ENCODE measurements at regions not wholly inside any gene's neighbourhood (a gene's known extent, or its start where the extent isn't known, plus 50 kb on each side); places are given as distances from the start of the nearest gene placed in this dataset.

GRCh38 chr11:111091321-111091938 is 154.1 kb upstream of the POU2AF2 start:
- no peak for DNase-seq

DNA sequence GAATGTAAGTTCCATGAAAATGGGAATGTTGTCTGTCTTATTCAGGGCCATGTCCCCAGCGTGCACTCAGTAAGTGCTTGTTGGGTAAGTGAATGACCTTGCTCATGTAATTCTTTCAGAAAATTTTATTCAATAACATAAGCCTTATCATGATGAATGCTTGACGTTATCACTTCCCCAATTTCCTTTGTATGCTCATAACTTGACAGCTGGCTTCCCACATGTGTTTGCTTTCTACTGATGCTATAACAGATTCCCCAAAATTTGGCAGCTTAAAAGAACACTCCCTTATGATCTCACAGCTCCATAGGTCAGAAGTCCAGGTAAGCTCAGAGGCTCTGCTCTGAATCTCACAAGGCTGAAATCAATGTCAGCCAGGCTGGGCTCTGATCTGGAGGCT is 155.8 kb upstream of the POU2AF2 start:
- no peak for DNase-seq

- DNase-seq: no peak
Measured at GRCh38 chr11:111088847-111089355, 156.6 kb upstream of the POU2AF2 start.

GRCh38 chr11:111086058-111086457 is 159.5 kb upstream of the POU2AF2 start:
- no peak for DNase-seq

DNA sequence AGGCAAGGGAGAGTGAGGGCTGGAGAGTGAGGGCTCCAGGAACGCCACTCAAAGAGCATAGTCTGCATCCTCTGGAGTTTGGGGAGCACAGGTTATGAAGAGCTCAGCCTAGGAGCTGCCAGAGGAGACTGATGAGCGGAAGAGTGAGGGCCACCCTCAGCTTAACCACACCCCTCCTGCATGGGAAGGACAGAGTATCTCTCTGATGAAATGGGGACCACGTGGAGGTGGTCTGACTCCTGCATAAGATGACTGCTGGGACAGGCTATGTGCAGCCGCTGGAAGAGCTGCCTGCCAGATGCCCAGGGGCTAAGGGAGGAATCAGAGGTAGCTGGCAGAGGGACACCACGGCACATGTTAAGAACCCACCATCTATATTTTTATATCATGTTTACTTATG is 162.9 kb upstream of the POU2AF2 start:
- no peak for DNase-seq

DNA sequence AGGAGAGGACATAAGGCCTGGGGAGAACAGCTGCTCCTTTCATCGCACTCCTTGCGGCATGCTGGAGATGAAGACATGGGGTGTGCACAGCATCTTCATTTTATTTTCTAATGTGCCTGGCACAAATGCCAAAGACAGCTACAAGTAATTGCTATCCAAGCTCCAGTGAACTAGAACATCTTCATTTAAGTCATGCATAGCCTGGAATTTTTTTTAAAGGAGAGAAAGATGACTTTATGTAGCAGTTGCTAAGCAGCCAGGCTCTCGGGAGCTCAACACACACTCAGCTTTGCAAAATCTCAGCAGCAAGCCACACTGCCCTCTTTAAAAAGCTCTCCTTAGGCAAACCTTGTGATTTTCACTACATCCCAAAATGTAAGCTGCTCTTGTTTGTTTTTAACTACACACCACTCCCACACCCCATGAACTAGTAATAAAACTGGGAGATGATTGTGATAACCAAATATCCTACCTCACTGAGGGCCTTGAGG is 164.5 kb upstream of the POU2AF2 start:
- peak; percentile 24 to 68 for DNase-seq

DNA sequence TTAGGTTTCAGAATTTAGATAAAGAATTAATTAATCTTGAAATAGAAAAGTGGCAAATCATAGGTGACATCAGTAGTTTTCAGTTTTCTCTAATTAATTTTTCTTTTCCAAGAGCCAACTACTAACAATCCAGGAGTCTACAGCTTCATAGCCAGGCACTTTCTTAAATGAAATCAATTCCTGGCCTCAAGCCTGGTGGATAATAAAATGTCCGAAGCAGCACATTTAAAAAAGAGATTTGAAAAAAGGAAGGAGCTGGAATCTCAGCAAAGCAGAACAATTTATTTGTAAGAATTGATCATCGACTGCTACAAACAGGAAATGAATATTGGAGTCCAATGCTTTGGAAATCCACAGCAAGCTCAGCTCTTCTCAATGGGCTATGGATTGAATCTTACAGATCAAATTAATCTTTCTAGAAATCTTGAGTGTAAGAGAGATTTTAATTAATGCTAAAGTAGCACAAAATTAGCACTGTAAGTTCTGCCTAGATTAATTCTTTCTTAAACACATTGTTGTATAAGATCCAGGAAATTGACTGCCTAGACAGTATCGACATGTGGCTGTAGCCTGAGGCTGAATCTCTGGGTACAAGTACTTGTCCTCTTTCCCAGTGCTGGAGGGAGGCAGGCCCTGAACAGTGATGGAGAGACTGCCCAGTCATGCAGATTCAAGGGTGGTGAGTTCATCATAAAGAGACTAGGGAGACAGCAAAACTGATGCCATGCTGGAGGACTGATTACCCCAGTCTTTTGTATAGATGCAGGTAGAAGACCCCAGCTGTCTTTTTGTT is 167.8 kb upstream of the POU2AF2 start:
- no peak for DNase-seq

GRCh38 chr11:111069066-111069465 is 176.5 kb upstream of the POU2AF2 start:
- DNase-seq: no peak

- no peak for DNase-seq
Measured at GRCh38 chr11:111067994-111068393, 177.5 kb upstream of the POU2AF2 start.

DNA sequence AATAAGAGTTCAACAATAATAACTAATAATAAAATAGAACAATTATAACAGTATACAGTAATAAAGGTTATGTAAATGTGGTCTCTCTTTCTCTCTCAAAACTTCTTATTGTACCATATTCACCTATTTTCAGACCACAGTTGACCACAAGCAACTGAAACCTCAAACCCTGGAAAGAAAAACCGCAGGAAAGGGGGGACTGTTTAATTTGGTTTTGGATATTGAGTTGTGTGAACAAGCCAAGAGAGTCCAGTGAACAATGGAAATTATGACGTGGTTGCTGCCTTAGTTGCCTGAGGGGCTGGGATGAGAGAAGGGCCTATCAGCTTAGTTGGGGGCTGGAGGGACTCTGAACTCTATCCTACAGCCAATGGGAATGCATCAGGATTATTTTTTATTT is 178.7 kb upstream of the POU2AF2 start:
- DNase-seq: no peak

DNA sequence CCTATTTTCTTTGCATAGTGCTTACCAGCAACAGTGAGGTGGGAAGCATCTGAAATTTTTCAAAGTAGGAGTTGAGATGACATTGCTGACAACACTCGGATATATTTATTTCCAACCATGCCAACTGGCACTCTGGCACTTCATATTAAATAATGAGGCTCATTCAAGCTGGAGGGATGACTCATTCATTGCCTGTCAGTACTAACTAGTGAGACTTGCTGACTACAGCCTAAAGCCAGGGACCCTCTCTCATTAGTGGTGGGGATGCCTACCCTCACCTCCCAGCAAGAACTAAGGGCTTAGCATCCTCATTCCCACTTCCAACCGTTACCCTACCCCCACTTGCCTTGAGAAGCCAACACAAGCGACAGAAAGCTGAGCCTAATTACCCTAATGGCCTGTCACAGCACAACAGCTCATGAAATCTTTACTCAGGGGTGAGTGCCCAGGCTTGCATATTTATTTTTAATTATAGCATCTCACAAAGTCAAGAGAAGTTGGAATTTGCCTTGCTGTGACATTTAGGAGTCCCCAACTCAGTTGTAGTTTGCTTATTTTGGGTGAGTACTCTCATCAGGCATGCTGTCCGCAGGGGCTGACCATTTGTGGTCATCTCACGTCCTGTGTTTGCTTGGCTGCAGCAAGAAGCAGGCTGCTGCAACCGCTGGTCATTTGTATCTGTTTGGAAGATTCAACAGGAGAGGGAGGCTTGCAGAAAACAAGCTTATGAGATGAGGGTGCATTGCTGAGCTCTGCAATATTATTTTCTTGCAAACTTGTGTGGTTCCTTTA is 181.6 kb upstream of the POU2AF2 start:
- DNase-seq: peak; percentile 15 to 31

DNA sequence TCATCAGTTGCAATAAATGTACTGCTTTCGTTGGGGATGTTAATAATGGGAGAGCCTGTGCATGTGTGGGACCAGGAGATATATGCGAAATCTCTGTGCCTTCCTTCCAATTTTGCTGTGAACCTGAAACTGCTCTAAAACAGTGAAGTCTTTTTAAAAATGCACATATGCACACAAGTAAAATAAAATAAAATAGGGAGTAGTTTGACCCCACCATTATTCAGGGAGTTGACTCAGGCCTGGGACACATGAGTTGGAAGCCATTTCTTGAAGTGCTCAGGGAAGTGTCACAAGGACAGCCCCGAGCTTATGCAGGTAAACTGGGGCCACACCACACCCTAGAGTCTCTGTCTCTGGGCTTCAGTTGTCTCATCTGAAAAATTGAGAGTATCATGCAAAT is 183.1 kb upstream of the POU2AF2 start:
- DNase-seq: no peak

GRCh38 chr11:111059726-111060125 is 185.8 kb upstream of the POU2AF2 start:
- DNase-seq: no peak

DNA sequence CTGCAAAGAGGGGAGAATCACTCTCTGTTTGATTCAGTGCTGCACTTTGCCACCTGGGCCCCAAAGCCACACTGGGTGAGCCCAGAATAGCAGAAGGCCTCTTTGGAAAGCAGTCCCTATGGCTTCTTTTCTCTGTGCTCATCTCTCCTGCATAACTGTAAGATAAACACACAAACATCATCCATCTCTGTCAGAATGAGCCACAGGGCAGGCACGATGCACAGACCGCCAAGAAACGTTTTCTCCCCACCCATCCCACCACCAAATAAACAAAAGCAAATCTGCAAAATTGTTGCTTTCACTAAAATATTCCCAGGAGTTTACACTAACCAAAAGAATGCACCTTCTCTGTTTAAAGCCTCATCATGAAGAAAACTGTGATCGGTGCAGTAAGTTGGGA is 196.4 kb upstream of the POU2AF2 start:
- DNase-seq: no peak

- no peak for DNase-seq
Measured at GRCh38 chr11:111047374-111047773, 198.2 kb upstream of the POU2AF2 start.

DNA sequence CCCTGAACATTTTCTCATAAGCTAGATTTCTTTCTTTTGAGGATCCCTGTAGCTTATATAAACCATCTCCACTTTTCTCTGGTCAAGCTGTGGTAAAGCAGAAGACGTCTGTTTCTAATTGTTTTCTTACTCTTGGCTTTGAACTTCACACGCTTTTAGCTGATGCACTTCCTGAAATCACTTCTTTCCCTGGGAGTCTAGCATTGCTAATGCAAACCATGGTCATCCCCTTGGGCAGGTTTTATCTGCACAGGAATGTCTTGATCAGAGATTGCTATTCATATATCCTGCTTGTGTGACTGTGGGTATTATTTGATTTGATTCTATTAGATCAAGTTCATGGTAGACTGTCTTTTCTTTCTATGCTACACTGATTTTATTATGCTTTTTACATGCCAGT is 199.2 kb upstream of the POU2AF2 start:
- DNase-seq: no peak

- DNase-seq: no peak
Measured at GRCh38 chr11:111045874-111046273, 199.7 kb upstream of the POU2AF2 start.

- DNase-seq: no peak
Measured at GRCh38 chr11:111045407-111045803, 200.1 kb upstream of the POU2AF2 start.

- no peak for DNase-seq
Measured at GRCh38 chr11:111044751-111045406, 200.6 kb upstream of the POU2AF2 start.

DNA sequence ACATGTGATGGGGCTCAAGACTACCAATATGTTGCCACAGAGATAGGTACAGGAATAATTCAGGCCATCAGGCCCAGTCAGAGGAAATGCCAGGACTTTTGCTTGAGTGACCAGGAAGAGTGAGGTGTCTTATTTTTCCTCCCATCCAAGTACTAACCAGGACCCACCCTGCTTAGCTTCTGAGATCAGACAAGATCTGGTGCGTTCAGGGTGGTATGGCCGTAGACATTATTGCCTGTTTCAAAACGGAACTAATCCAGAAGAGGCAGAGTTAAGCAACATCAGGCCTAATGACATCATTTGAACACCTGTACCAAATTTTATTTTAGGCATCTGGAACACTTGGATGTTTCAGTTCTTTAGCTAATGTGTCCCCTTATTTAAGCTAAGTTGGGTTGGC is 205.5 kb upstream of the POU2AF2 start:
- DNase-seq: no peak

GRCh38 chr11:111035746-111036145 is 209.8 kb upstream of the POU2AF2 start:
- DNase-seq: no peak

- DNase-seq: no peak
Measured at GRCh38 chr11:111026241-111026640, 219.3 kb upstream of the POU2AF2 start.

GRCh38 chr11:111021131-111021530 is 224.4 kb upstream of the POU2AF2 start:
- DNase-seq: no peak

Measured in hippocampal formation (tissue), 2 donors.